ENCODE measurements at regions not wholly inside any gene's neighbourhood (a gene's known extent, or its start where the extent isn't known, plus 50 kb on each side); places are given as distances from the start of the nearest gene placed in this dataset.

DNA sequence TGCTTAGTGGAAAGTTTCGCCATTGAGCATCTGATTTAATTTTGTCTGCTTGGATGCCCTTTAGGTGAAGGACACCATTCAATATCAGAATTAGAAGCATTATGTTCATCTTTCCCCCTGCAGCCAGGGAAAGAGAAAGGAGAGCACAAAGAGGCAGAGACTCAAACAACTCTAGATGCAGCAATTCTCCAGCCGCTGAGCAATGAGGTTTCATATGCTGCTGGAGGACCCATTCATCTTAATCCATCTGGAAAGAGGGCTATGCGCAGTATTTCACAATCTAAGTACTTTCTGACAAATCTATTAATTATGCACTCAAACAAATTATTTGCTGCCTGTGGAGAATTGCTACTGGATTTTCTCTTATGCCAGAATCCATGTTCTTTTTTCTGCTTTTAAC lies 527.0 kb upstream of the TUSC1 start:
- Histone ChIP-seq H3K4me3 (ENCODE audit: low read depth, low read length) (no peak overlapping the region), H3K27ac (ENCODE audit: extremely low read depth, low read depth, low read length) (no peak overlapping the region), H3K4me1 (ENCODE audit: control insufficient read depth, insufficient read depth, low read length) (no peaks in the 10 kb centered on the region), H3K9me3 (ENCODE audit: control insufficient read depth, insufficient read depth, low read depth, low read length) (no peaks in the 10 kb centered on the region), H3K36me3 (ENCODE audit: control insufficient read depth in 2 of 2, insufficient read depth in 1 of 2, low read length in 2 of 2) (no peaks in the 10 kb centered on the region)
- ChIA-PET POLR2A (no interaction called here), CTCF (no interaction called here)
- TF ChIP-seq ZSCAN5A (tag by site-specific recombination; IDR thresholded peaks at IDR 0.05) (no peak), KLF17 (tag by site-specific recombination; IDR thresholded peaks at IDR 0.05) (no peak), AEBP2 (tag by site-specific recombination; IDR thresholded peaks at IDR 0.05; ENCODE audit: borderline replicate concordance) (no peak), ZNF629 (tag by site-specific recombination; IDR thresholded peaks at IDR 0.05) (no peak), ZNF354C (tag by site-specific recombination; IDR thresholded peaks at IDR 0.05; ENCODE audit: borderline replicate concordance, low read depth) (no peak), SCRT2 (tag by site-specific recombination; IDR thresholded peaks at IDR 0.05) (no peak), KLF7 (tag by site-specific recombination; IDR thresholded peaks at IDR 0.05; ENCODE audit: borderline replicate concordance) (no peak), ZNF692 (tag by site-specific recombination; IDR thresholded peaks at IDR 0.05) (no peak), ZNF214 (tag by site-specific recombination; IDR thresholded peaks at IDR 0.05; ENCODE audit: borderline replicate concordance) (no peak), ZNF704 (tag by site-specific recombination; IDR thresholded peaks at IDR 0.05) (no peak), ZFP3 (tag by site-specific recombination; IDR thresholded peaks at IDR 0.05; ENCODE audit: low read depth) (no peak), ZNF777 (tag by site-specific recombination; IDR thresholded peaks at IDR 0.05; ENCODE audit: borderline replicate concordance) (no peak)
- TF ChIP-seq, protein P1, sequence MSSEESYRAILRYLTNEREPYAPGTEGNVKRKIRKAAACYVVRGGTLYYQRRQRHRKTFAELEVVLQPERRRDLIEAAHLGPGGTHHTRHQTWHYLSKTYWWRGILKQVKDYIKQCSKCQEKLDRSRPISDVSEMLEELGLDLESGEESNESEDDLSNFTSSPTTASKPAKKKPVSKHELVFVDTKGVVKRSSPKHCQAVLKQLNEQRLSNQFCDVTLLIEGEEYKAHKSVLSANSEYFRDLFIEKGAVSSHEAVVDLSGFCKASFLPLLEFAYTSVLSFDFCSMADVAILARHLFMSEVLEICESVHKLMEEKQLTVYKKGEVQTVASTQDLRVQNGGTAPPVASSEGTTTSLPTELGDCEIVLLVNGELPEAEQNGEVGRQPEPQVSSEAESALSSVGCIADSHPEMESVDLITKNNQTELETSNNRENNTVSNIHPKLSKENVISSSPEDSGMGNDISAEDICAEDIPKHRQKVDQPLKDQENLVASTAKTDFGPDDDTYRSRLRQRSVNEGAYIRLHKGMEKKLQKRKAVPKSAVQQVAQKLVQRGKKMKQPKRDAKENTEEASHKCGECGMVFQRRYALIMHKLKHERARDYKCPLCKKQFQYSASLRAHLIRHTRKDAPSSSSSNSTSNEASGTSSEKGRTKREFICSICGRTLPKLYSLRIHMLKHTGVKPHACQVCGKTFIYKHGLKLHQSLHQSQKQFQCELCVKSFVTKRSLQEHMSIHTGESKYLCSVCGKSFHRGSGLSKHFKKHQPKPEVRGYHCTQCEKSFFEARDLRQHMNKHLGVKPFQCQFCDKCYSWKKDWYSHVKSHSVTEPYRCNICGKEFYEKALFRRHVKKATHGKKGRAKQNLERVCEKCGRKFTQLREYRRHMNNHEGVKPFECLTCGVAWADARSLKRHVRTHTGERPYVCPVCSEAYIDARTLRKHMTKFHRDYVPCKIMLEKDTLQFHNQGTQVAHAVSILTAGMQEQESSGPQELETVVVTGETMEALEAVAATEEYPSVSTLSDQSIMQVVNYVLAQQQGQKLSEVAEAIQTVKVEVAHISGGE (tag by site-specific recombination; conservative IDR thresholded peaks at IDR 0.05; ENCODE audit: low read depth) = no peak
- TF ChIP-seq, protein P2, sequence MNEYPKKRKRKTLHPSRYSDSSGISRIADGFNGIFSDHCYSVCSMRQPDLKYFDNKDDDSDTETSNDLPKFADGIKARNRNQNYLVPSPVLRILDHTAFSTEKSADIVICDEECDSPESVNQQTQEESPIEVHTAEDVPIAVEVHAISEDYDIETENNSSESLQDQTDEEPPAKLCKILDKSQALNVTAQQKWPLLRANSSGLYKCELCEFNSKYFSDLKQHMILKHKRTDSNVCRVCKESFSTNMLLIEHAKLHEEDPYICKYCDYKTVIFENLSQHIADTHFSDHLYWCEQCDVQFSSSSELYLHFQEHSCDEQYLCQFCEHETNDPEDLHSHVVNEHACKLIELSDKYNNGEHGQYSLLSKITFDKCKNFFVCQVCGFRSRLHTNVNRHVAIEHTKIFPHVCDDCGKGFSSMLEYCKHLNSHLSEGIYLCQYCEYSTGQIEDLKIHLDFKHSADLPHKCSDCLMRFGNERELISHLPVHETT (tag by site-specific recombination; IDR thresholded peaks at IDR 0.05) = no peak

Measured in HEK293 (cell line).